H1 (cell line): ENCODE measurements at regions not wholly inside any gene's neighbourhood (a gene's known extent, or its start where the extent isn't known, plus 50 kb on each side); places are given as distances from the start of the nearest gene placed in this dataset.

Experiments
- BACH1 ChIP-seq: IDR thresholded peaks from 2 replicates; pipeline ENCODE4 v1.6.1; 2012; ENCODE audit warnings: low read length, improper control_type of control experiment
- CREB1 ChIP-seq: IDR thresholded peaks from 2 replicates; pipeline ENCODE4 v1.6.1; 2012; ENCODE audit warnings: inconsistent platforms
- EP300 ChIP-seq, 2 experiments: IDR thresholded peaks; 1 replicate in 1 of 2; 2 replicates in 1 of 2; pipeline ENCODE4 v1.6.1; 2011 to 2012; ENCODE audit warnings: low read depth in 2 of 2, low read length in 2 of 2, mild to moderate bottlenecking in 2 of 2, borderline replicate concordance in 1 of 2, inconsistent platforms in 1 of 2, moderate library complexity in 1 of 2
- EZH2 ChIP-seq: fragments of 200-600 bp; sonication (generic); IDR thresholded peaks from 2 replicates; pipeline ENCODE4 v1.7.1; 2012; ENCODE audit warnings: low read depth, mild to moderate bottlenecking, moderate library complexity, low read length, inconsistent platforms; ENCODE audit not compliant: severe bottlenecking
- FOSL1 ChIP-seq: IDR thresholded peaks from 2 replicates; pipeline ENCODE4 v1.6.1; 2011; ENCODE audit warnings: mild to moderate bottlenecking, low read depth, low read length, moderate library complexity; ENCODE audit not compliant: insufficient read depth
- HDAC2 ChIP-seq, 2 experiments: fragments of 300-600 bp in 1 of 2; sonication (generic) in 1 of 2; IDR thresholded peaks; 2 replicates each; pipeline ENCODE4 v1.6.1; 2011 to 2012; ENCODE audit warnings: low read depth in 2 of 2, low read length in 2 of 2, mild to moderate bottlenecking in 2 of 2, moderate library complexity in 2 of 2, borderline replicate concordance in 1 of 2, inconsistent platforms in 1 of 2
- HDAC6 ChIP-seq: IDR thresholded peaks from one replicate; pipeline ENCODE4 v1.7.1; 2012; ENCODE audit warnings: low read depth, mild to moderate bottlenecking, inconsistent platforms, low read length, moderate library complexity
- JUN ChIP-seq: IDR thresholded peaks from 2 replicates; pipeline ENCODE4 v1.6.1; 2011; ENCODE audit warnings: low read depth, mild to moderate bottlenecking, improper control_type of control experiment, low read length
- JUND ChIP-seq: IDR thresholded peaks from 2 replicates; pipeline ENCODE4 v1.6.1; 2011; ENCODE audit warnings: mild to moderate bottlenecking, improper control_type of control experiment, low read length
- KDM1A ChIP-seq: fragments of 200-600, 300-600 bp; sonication (generic); IDR thresholded peaks from 2 replicates; pipeline ENCODE4 v1.7.1; 2016; ENCODE audit warnings: mild to moderate bottlenecking, low read length, borderline replicate concordance
- KDM4A ChIP-seq: IDR thresholded peaks from one replicate; pipeline ENCODE4 v1.7.1; 2012; ENCODE audit warnings: low read depth, mild to moderate bottlenecking, moderate library complexity, low read length, inconsistent platforms; ENCODE audit not compliant: severe bottlenecking
- KDM5A ChIP-seq: fragments of 200-600 bp; IDR thresholded peaks from 2 replicates; pipeline ENCODE4 v1.7.1; 2012; ENCODE audit warnings: mild to moderate bottlenecking, low read length, inconsistent platforms, mixed read lengths
- MAX ChIP-seq: IDR thresholded peaks from 2 replicates; pipeline ENCODE4 v1.6.1; 2012; ENCODE audit warnings: inconsistent platforms
- NANOG ChIP-seq: IDR thresholded peaks from 2 replicates; pipeline ENCODE4 v1.6.1; 2011; ENCODE audit warnings: low read length, low read depth, mild to moderate bottlenecking, inconsistent platforms; ENCODE audit not compliant: insufficient read depth, poor library complexity, severe bottlenecking
- PHF8 ChIP-seq: fragments of 200-600 bp; sonication (generic); conservative IDR thresholded peaks from 2 replicates; pipeline ENCODE4 v1.7.1; 2012; ENCODE audit warnings: low read depth, mild to moderate bottlenecking, inconsistent platforms, low read length, moderate library complexity
- POU5F1 ChIP-seq: IDR thresholded peaks from 2 replicates; pipeline ENCODE4 v1.6.1; 2011; ENCODE audit warnings: low read depth, mild to moderate bottlenecking, low read length, moderate library complexity
- SIN3A ChIP-seq, 2 experiments: IDR thresholded peaks in 1 of 2; conservative IDR thresholded peaks in 1 of 2; 2 replicates each; pipeline ENCODE4 v1.6.1; 2011 to 2012; ENCODE audit warnings: low read length in 2 of 2, improper control_type of control experiment in 1 of 2, low read depth in 1 of 2, mild to moderate bottlenecking in 1 of 2
- SP1 ChIP-seq: IDR thresholded peaks from 2 replicates; pipeline ENCODE4 v1.6.1; 2011; ENCODE audit warnings: low read depth, low read length
- SP2 ChIP-seq: IDR thresholded peaks from 2 replicates; pipeline ENCODE4 v1.6.1; 2012; ENCODE audit warnings: mild to moderate bottlenecking, low read length, inconsistent platforms
- SP4 ChIP-seq: IDR thresholded peaks from 2 replicates; pipeline ENCODE4 v1.6.1; 2012; ENCODE audit warnings: low read length, inconsistent platforms
- TBP ChIP-seq: IDR thresholded peaks from 2 replicates; pipeline ENCODE4 v1.6.1; 2011; ENCODE audit warnings: low read depth, low read length, improper control_type of control experiment
- USF2 ChIP-seq: IDR thresholded peaks from 2 replicates; pipeline ENCODE4 v1.6.1; 2011; ENCODE audit warnings: low read length, improper control_type of control experiment
- ZNF274 ChIP-seq: IDR thresholded peaks from 2 replicates; pipeline ENCODE4 v1.7.0; 2012; ENCODE audit warnings: low read length, borderline replicate concordance; ENCODE audit errors: extremely low read depth

- TF ChIP-seq USF2 (no peak), JUN (no peak), SP2 (no peak), ZNF274 (no peak), SIN3A (conservative IDR thresholded peaks at IDR 0.05 in 1 of 2, IDR thresholded peaks at IDR 0.05 in 1 of 2; ENCODE audit: low read depth in 1 of 2, low read length in 2 of 2) (no peak), KDM5A (no peak), EP300 (IDR thresholded peaks at IDR 0.05; ENCODE audit: borderline replicate concordance in 1 of 2, low read depth in 2 of 2, low read length in 2 of 2) (no peak), KDM1A (peak; percentile 61; the same call in 1 of the 2 replicates), TBP (no peak), KDM4A (no peak), SP4 (no peak), EZH2 (no peak), JUND (no peak), PHF8 (no peak), MAX (peak; percentile 45; the same call in 1 of the 2 replicates), NANOG (peak; percentile 90), BACH1 (peak; percentile 66), HDAC2 (IDR thresholded peaks at IDR 0.05; ENCODE audit: borderline replicate concordance in 1 of 2, low read depth in 2 of 2, low read length in 2 of 2) (peak; percentile 29 to 70; a peak in 1 of 4 replicates), POU5F1 (no peak), SP1 (0 out of 2 replicates have a peak, but pooled peaks have one; percentile 12), CREB1 (no peak), HDAC6 (no peak), FOSL1 (no peak)
These were observed 116.0 kb downstream of the FOXB1 start (continued) for GRCh38 chr15:60120100-60120499.
